ENCODE measurements at regions not wholly inside any gene's neighbourhood (a gene's known extent, or its start where the extent isn't known, plus 50 kb on each side); places are given as distances from the start of the nearest gene placed in this dataset.
"Not testable (repeated sequence)": the region's sequence is repeated elsewhere in the genome, so short reads cannot be mapped to it uniquely, and the experiment has no call there.

DNA sequence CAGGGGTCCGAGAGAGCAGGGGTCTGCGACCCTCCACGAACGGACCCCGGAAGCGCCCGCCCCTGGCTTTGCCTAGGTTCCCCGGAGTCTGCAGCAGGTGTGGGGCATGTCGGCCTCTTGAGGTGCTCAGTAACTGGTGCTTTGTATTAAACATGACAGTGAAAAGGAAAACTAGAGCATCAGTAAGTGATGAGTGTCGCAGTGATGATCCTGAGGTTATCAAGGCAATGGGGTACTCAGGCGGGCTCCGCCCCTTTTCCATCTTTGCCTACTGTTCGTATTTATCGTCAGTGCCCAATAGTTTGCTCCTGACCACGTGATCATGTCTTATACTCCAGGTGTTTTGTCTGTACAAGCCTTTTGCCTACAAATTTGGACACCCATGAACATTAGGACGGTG, 262.4 kb downstream of the ZNF37A start:
- H3K27me3 ChIP-seq (ENCODE audit: insufficient read depth, low read depth, severe bottlenecking); H3K9me3 ChIP-seq (ENCODE audit: severe bottlenecking); DNase-seq; H3K36me3 ChIP-seq: not testable (repeated sequence)
- H3K27ac ChIP-seq, result peak overlapping the region; percentile 67
- H3K4me3 ChIP-seq (ENCODE audit: low read depth, low read length), result peak overlapping the region; percentile 48

DNA sequence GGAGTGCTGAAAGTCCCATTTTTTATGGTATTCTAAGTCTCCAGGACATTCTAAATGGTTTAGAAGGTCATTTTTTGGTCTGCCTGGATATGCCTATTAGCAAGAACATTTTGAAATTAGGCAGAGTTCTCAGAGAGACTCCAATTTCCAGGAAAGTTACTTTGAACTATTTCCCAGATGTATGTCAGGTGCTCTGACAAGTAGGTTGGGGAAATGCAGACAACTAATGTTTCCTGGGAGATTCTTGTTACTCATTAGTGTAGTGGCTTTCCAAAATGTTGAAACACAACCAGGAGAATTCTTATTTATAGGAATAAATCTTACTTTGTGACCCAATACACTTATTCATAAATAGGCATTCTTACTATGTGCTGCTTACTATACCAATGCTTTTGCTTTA, 268.4 kb downstream of the ZNF37A start:
- not testable (repeated sequence) for H3K27ac ChIP-seq; H3K4me3 ChIP-seq (ENCODE audit: low read depth, low read length); H3K9me3 ChIP-seq (ENCODE audit: severe bottlenecking); DNase-seq; H3K36me3 ChIP-seq; H3K27me3 ChIP-seq (ENCODE audit: insufficient read depth, low read depth, severe bottlenecking)

DNA sequence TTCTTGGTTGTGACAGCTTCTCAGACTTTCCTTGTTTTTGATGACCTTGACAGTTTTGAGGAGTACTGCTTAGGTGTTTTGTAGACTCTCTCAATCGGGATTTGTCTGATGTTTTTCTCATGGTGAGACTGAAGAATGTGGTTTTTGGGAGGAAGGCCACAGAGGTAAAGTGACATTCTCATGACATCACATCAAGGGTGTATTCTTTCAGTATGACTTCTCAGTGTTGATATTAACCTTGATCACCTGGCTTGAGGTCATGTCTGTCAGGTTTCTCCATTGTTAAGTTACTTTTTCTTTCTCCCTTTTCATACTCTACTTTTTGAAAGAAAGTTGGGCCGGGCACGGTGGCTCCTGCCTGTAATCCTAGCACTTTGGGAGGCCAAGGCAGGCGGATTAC, 269.9 kb downstream of the ZNF37A start:
- not testable (repeated sequence) for H3K36me3 ChIP-seq; H3K27ac ChIP-seq; DNase-seq; H3K27me3 ChIP-seq (ENCODE audit: insufficient read depth, low read depth, severe bottlenecking); H3K4me3 ChIP-seq (ENCODE audit: low read depth, low read length); H3K9me3 ChIP-seq (ENCODE audit: severe bottlenecking)

DNA sequence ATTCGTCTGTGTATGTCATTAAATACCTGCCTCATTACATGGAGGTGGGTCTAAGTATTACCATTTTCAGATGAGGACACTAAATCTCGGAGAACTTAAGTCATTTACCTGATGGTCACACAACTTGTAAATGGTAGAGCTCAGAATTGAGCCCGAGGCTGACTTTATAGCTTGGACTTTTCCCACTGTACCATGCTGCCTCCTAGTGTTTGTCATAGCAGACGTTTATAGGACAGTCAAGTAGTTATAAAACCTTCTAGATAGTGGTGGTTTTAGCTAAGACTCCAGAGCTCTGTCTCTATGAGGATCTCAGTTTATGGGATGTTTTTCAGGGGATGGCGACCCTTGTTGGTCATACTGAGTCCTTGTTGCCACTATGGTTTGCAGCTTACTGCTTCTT, 271.8 kb downstream of the ZNF37A start:
- H3K36me3 ChIP-seq; H3K27ac ChIP-seq; H3K4me3 ChIP-seq (ENCODE audit: low read depth, low read length); H3K9me3 ChIP-seq (ENCODE audit: severe bottlenecking); H3K27me3 ChIP-seq (ENCODE audit: insufficient read depth, low read depth, severe bottlenecking): not testable (repeated sequence)
- DNase-seq, result peak; percentile 66
- TF ChIP-seq, protein P1, sequence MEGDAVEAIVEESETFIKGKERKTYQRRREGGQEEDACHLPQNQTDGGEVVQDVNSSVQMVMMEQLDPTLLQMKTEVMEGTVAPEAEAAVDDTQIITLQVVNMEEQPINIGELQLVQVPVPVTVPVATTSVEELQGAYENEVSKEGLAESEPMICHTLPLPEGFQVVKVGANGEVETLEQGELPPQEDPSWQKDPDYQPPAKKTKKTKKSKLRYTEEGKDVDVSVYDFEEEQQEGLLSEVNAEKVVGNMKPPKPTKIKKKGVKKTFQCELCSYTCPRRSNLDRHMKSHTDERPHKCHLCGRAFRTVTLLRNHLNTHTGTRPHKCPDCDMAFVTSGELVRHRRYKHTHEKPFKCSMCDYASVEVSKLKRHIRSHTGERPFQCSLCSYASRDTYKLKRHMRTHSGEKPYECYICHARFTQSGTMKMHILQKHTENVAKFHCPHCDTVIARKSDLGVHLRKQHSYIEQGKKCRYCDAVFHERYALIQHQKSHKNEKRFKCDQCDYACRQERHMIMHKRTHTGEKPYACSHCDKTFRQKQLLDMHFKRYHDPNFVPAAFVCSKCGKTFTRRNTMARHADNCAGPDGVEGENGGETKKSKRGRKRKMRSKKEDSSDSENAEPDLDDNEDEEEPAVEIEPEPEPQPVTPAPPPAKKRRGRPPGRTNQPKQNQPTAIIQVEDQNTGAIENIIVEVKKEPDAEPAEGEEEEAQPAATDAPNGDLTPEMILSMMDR (IDR thresholded peaks at IDR 0.05; ENCODE audit: low read depth, low read length), result peak; percentile 55

DNA sequence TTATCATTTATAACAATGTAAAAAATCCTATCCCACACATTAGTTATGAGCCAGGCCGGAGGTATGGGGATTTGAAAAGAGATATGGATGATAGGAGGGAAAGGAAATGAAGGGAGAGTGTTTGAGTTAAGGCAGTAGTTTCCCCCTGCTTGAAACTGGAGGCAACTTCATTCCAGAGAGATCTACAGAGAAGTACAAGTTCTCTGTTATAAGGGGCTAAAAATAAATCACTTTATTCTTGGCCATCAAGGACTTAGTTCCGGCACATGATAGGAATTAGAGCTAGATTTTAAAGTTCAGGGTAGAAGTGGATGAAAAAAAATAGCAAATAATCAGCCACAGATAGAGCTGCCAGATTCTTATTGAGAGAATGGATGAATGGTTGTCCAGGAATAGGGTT, 289.7 kb downstream of the ZNF37A start:
- H3K4me3 ChIP-seq (ENCODE audit: low read depth, low read length); H3K36me3 ChIP-seq; H3K27me3 ChIP-seq (ENCODE audit: insufficient read depth, low read depth, severe bottlenecking); H3K9me3 ChIP-seq (ENCODE audit: severe bottlenecking); H3K27ac ChIP-seq; DNase-seq: not testable (repeated sequence)

DNA sequence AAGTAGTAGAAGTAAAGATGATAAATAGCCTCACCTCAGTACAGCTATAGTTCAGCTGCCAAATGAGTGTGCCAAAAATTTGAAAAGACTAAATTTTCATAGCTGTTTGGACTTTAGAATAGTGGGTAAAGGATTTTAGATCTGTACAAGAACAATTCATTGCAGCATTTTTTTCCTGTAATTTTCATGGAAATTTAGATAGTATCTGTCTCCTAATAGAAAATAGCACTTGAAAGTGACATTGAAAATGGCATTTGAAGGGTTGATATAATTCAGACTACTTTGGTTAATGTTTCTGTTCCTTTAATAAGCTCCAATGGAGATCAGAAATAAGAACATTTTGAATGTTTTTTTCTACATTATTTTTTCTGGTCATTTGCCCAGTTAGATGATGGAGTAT, 292.7 kb downstream of the ZNF37A start:
- not testable (repeated sequence) for DNase-seq; H3K4me3 ChIP-seq (ENCODE audit: low read depth, low read length); H3K36me3 ChIP-seq; H3K9me3 ChIP-seq (ENCODE audit: severe bottlenecking); H3K27me3 ChIP-seq (ENCODE audit: insufficient read depth, low read depth, severe bottlenecking); H3K27ac ChIP-seq

DNA sequence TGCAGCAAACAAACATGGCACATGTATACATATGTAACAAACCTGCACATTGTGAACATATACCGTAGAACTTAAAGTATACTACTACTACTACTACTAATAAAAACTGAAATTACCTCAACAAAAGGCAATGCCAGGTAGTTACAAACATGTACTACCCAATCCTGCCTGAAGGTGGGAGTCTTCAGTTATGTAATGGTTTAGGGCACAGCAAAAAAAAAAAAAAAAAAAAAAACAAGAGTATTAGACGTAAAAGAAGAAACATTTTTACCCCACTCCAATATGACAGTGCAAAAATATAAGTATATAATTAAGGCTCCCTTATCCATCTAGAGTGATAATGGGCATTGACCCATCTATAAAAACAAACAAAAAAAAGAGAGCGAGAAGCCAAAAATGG, 296.6 kb downstream of the ZNF37A start:
- H3K27ac ChIP-seq; H3K36me3 ChIP-seq; H3K27me3 ChIP-seq (ENCODE audit: insufficient read depth, low read depth, severe bottlenecking); H3K4me3 ChIP-seq (ENCODE audit: low read depth, low read length); H3K9me3 ChIP-seq (ENCODE audit: severe bottlenecking): not testable (repeated sequence)
- peak; percentile 12 for DNase-seq

DNA sequence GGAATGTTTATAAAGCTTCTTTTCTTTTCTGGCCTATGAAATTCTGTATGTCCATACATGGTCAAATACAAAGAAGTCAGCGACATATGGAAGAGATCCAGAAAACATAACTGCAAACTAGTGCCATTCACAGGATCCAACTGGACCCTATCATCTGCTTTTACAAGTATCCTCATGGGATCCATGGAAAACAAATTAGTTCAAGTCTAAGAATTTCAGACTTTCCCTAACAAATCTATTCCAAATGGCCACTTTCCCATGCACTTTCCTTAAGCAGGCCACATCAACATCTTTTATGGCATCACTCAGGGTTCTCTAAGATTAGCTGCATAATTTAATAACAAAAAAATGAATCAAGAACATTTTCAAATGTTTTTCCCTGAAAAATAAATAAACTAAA, 301.3 kb downstream of the ZNF37A start:
- not testable (repeated sequence) for H3K27me3 ChIP-seq (ENCODE audit: insufficient read depth, low read depth, severe bottlenecking); H3K36me3 ChIP-seq; H3K9me3 ChIP-seq (ENCODE audit: severe bottlenecking); DNase-seq; H3K27ac ChIP-seq; H3K4me3 ChIP-seq (ENCODE audit: low read depth, low read length)

DNA sequence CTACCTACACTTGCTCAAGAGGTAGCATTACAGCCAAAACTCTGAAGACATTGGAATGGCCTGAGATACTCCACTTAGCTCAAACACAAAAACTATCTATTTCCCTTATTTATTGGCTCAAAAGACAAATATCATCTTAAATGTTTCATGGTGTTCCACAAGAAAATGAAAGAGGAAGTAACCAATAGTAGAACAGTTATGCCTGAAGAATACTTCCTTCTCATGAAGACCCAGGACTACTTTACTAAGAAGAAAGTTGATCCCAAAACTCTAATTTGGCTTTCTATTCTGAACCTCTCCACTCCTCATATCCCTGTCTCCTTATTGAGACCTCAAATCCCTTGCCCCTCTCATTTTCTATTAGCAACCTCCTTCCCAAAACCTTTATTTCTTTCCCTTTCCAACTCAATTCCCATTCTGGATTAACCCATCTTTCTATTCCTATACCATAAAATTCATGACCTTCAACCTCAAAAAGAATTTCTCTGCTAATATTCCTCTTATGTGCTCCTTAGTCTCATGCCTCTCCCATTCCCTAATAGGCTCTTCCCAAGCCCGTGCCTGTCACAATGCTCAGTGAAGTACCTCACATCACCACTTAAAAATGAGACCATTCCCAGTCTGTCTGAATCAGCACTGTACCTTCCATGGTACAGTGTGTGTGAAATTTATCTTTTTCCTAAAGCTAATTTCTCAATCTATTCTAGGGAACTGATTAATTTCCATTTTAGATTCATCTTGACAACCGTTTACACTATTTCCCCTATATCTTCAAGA, 302.2 kb downstream of the ZNF37A start:
- H3K9me3 ChIP-seq (ENCODE audit: severe bottlenecking); H3K27ac ChIP-seq; H3K27me3 ChIP-seq (ENCODE audit: insufficient read depth, low read depth, severe bottlenecking); DNase-seq; H3K4me3 ChIP-seq (ENCODE audit: low read depth, low read length); H3K36me3 ChIP-seq: not testable (repeated sequence)

DNA sequence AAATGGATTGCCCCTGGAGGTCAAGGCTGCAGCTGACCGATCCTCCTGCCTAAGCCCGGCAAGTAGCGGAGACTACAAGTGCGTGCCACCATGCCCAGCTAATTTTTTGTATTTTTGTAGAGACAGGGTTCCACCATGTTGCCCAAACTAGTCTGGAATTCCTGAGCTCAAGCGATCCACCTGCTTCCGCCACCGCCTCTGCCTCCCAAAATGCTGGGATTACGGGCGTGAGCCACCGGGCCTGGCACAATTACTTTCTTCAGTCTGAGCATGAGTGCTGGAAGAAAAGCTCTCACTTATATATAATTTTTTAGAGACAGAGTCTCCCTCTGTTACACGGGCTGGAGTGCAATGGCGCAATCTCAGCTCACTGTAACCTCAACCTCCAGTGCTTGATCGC, 307.4 kb downstream of the ZNF37A start:
- not testable (repeated sequence) for H3K9me3 ChIP-seq (ENCODE audit: severe bottlenecking); H3K36me3 ChIP-seq; DNase-seq; H3K27me3 ChIP-seq (ENCODE audit: insufficient read depth, low read depth, severe bottlenecking)
- peak overlapping the region; percentile 48 for H3K27ac ChIP-seq
- peak overlapping the region; percentile 93 for H3K4me3 ChIP-seq (ENCODE audit: low read depth, low read length)

DNA sequence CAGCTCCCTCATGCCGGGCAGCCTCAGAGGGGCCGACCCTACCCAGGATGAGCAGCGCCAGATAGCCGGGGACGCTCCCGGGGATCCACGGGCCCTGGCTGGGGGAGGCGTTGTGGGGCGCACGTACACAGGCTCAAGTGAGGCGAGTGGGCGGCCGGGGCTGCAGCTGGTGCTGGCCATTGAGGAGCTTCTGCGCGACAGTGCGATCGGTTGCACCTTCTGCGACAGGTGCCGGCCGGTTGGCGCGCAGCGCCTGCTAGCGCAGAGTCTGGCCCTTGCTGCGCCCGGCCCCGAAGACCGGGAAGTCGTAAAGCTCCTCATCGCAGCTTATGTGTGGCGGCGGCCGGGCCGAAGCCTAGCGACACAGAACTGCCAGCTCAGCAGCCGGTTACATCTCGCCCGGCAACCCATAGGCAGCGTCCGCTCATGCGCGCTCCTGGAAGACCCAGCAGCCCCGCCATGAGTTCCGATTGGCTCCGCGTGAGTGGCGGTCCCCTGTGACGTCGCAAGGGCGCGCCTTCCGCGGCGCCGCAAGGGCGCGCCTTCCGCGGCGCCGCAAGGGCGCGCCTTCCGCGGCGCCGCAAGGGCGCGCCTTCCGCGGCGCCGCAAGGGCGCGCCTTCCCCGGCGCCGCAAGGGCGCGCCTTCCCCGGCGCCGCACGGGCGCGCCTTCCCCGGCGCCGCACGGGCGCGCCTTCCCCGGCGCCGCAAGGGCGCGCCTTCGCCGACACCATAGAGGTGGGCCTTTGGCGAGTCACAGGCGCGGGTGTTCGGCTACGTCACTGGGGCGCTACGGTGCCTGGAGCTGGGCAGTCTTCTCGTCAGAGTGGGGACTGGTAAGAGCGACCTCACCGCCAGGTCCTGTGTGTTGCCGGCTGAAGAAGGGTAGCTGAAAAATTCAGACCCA, 308.6 kb downstream of the ZNF37A start:
- peak; percentile 97 for DNase-seq
- Histone ChIP-seq H3K27ac (peak overlapping the region; percentile 91), H3K4me3 (ENCODE audit: low read depth, low read length) (peak overlapping the region; percentile 93)
- H3K9me3 ChIP-seq (ENCODE audit: severe bottlenecking); H3K27me3 ChIP-seq (ENCODE audit: insufficient read depth, low read depth, severe bottlenecking); H3K36me3 ChIP-seq: not testable (repeated sequence)

DNA sequence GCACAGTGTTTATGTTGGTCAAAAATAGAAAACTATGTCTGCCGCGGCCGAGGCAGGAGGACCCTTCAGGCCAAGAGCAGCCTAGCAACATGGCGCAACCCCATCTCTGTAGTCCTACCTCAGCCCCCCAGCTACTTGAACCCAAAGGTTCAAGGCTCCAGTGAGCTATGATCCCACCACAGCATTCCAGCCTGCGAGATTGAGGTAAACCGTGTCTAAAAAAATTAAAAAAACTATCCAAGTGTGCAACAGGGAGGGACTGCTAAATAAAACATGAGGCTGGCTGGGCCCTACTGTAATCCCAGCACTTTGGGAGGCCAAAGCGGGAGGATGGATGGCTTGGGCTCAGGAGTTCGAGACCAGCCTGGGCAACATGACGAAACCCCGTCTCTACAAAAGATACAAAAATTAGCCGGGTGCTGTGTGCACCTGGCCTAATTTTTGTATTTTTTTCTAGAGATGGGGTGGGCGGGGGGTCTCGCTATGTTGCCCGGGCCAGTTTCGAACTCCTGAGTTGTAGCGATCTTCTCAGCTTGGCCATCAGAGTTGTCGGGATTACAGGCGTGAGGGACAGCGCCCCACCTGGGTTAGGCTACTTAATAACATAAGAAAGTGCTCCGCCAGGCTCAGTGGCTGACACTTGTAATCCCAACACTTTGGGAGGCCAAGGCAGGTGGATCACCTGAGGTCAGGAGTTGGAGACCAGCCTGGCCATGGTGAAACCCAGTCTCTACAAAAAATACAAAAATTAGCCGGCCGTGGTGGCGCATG, 309.4 kb downstream of the ZNF37A start:
- not testable (repeated sequence) for H3K36me3 ChIP-seq; H3K27me3 ChIP-seq (ENCODE audit: insufficient read depth, low read depth, severe bottlenecking); H3K9me3 ChIP-seq (ENCODE audit: severe bottlenecking); DNase-seq
- H3K4me3 ChIP-seq (ENCODE audit: low read depth, low read length), result peak overlapping the region; percentile 51
- peak overlapping the region; percentile 91 for H3K27ac ChIP-seq

DNA sequence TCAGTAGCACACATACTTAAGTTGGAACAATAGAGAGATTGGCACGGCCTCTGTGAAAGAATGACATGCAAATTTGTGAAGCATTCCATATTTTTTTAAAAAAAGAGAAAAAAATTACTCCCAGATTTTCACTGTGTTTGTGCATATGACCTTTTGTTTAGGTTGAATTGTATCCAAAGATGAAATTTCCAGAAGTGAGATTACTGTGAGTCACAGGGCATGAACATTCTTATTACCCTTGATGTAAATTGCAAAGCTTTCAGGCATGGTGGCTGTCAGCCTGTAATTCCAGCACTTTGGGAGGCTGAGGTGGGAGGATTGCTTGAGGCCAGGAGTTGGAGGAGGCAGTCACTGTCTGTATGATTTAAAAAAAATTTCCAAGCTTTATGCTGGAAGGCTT, 329.5 kb downstream of the ZNF37A start:
- not testable (repeated sequence) for H3K27me3 ChIP-seq (ENCODE audit: insufficient read depth, low read depth, severe bottlenecking); H3K36me3 ChIP-seq; DNase-seq; H3K9me3 ChIP-seq (ENCODE audit: severe bottlenecking); H3K4me3 ChIP-seq (ENCODE audit: low read depth, low read length); H3K27ac ChIP-seq

Measured in WERI-Rb-1 (cell line).